ENCODE measurements at regions not wholly inside any gene's neighbourhood (a gene's known extent, or its start where the extent isn't known, plus 50 kb on each side); places are given as distances from the start of the nearest gene placed in this dataset.
"Not testable (repeated sequence)": the region's sequence is repeated elsewhere in the genome, so short reads cannot be mapped to it uniquely, and the experiment has no call there.

DNA sequence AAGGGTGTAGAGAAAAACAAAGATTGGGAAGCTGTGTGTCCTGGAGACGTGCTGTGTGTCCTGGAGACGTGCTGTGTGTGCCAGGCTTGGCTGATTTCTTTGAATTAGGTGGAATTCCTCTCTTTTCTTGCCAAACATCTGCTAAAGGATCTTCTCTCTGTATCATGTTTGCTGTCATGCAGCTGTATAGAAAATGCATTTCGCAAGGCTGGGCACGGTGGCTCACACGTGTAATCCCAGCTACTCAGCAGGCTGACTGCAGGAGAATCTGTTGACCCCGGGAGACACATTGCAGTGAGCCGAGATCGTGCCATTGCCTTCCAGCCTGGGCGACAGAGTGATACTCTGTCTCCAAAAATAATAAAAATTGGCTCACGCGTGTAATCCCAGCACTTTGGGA is 187.0 kb downstream of the CRLF2 start:
- no peak overlapping the region for H3K27ac ChIP-seq
- peaks cover 9% of the 10 kb centered on the region for H3K27me3 ChIP-seq
- H3K4me3 ChIP-seq, result no peak overlapping the region
- H3K4me1 ChIP-seq, result no peaks in the 10 kb centered on the region
- H3K36me3 ChIP-seq, result no peaks in the 10 kb centered on the region
- TF ChIP-seq EP300 (IDR thresholded peaks at IDR 0.05) (no peak), POLR2AphosphoS5 (IDR thresholded peaks at IDR 0.05) (no peak), POLR2A (IDR thresholded peaks at IDR 0.05) (no peak)
- TF ChIP-seq, protein P1, sequence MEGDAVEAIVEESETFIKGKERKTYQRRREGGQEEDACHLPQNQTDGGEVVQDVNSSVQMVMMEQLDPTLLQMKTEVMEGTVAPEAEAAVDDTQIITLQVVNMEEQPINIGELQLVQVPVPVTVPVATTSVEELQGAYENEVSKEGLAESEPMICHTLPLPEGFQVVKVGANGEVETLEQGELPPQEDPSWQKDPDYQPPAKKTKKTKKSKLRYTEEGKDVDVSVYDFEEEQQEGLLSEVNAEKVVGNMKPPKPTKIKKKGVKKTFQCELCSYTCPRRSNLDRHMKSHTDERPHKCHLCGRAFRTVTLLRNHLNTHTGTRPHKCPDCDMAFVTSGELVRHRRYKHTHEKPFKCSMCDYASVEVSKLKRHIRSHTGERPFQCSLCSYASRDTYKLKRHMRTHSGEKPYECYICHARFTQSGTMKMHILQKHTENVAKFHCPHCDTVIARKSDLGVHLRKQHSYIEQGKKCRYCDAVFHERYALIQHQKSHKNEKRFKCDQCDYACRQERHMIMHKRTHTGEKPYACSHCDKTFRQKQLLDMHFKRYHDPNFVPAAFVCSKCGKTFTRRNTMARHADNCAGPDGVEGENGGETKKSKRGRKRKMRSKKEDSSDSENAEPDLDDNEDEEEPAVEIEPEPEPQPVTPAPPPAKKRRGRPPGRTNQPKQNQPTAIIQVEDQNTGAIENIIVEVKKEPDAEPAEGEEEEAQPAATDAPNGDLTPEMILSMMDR (IDR thresholded peaks at IDR 0.05), result no peak
- no peak for ATAC-seq
- H3K9me3 ChIP-seq, result peaks cover 0 to 43% (median 3%) of the 10 kb centered on the region in 3 donors
- WGBS, 2 donors (ENCODE audit: low coverage in 1 of 2), result 56 to 81% methylated on average over 2 to 10 of the region's 11 CpGs

DNA sequence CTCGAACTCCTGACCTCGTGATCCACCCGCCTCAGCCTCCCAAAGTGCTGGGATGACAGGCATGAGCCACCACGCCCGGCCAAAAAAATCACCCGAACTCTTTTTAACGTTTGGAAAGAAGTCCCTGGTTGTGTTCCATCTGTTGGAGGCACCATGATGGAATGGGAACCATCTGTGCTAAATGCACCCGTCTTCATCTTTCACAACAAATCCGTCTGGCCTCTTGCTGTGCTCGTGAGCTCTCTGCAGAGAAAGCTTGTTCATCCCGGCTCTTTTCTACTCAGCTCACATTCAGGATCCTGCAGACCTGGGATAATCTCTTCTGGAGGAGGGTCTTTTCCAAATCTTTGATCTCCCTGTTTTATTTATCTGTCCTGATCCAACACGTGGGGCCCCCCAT is 188.8 kb downstream of the CRLF2 start:
- ATAC-seq, result no peak
- H3K4me3 ChIP-seq, result no peak overlapping the region
- H3K36me3 ChIP-seq, result no peaks in the 10 kb centered on the region
- H3K27me3 ChIP-seq, result peaks cover 4% of the 10 kb centered on the region
- TF ChIP-seq, protein P1 (IDR thresholded peaks at IDR 0.05), result no peak
- no peak for TF ChIP-seq EP300 (IDR thresholded peaks at IDR 0.05)
- no peak for TF ChIP-seq POLR2AphosphoS5 (IDR thresholded peaks at IDR 0.05)
- no peak for TF ChIP-seq POLR2A (IDR thresholded peaks at IDR 0.05)
- H3K27ac ChIP-seq, result no peak overlapping the region
- WGBS, 2 donors (ENCODE audit: low coverage in 1 of 2), result 30 to 52% methylated on average over 5 to 12 of the region's 12 CpGs
- no peaks in the 10 kb centered on the region for H3K4me1 ChIP-seq
- peaks cover 0 to 41% (median 3%) of the 10 kb centered on the region in 3 donors for H3K9me3 ChIP-seq

DNA sequence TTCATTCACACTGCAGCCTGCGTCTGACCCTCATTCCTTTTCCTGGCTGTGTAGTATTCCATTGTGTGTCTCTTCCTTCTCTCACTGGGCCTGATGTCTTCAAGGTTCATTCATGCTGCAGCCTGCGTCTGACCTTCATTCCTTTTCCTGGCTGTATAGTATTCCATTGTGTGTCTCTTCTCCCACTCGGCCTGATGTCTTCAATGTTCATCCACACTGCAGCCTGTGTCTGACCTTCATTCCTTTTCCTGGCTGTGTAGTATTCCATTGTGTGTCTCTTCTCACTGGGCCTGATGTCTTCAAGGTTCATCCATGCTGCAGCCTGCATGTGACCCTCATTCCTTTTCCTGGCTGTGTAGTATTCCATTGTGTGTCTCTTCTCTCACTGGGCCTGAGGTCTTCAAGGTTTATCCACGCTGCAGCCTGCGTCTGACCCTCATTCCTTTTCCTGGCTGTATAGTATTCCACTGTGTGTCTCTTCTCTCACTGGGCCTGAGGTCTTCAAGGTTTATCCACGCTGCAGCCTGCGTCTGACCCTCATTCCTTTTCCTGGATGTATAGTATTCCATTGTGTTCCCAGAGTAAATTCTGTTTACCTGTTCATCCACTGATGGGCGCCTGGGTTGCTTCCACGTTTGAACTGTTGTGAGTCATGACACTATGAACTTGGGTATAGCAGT is 191.0 kb downstream of the CRLF2 start:
- WGBS, 2 donors (ENCODE audit: low coverage in 1 of 2), result 86 to 88% methylated on average over 5 to 9 of the region's 9 CpGs
- H3K9me3 ChIP-seq, result peaks cover 0 to 46% (median 3%) of the 10 kb centered on the region in 3 donors

DNA sequence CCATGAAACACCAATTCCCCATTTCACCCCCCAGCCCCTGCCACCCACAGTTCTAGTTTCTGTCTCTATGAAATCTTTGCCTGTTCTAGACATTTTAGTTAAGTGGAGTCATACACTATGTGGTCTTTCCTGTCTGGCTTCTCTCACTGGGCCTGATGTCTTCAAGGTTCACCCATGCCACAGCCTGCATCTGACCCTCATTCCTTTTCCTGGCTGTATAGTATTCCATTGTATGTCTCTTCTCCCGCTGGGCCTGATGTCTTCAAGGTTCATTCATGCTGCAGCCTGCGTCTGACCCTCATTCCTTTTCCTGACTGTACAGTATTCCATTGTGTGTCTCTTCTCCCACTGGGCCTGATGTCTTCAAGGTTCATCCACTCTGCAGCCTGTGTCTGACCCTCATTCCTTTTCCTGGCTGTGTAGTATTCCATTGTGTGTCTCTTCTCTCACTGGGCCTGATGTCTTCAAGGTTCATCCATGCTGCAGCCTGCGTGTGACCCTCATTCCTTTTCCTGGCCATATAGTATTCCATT is 191.7 kb downstream of the CRLF2 start:
- WGBS, 2 donors (ENCODE audit: low coverage in 1 of 2), result 92 to 93% methylated on average over 3 of the region's 3 CpGs
- H3K27ac ChIP-seq, result no peak overlapping the region
- H3K9me3 ChIP-seq, result peaks cover 0 to 46% (median 3%) of the 10 kb centered on the region in 3 donors
- no peak for TF ChIP-seq POLR2A (IDR thresholded peaks at IDR 0.05)
- TF ChIP-seq POLR2AphosphoS5 (IDR thresholded peaks at IDR 0.05), result no peak
- TF ChIP-seq EP300 (IDR thresholded peaks at IDR 0.05), result no peak
- TF ChIP-seq, protein P1 (IDR thresholded peaks at IDR 0.05), result no peak
- no peaks in the 10 kb centered on the region for H3K4me1 ChIP-seq
- no peaks in the 10 kb centered on the region for H3K36me3 ChIP-seq
- no peak overlapping the region for H3K4me3 ChIP-seq
- H3K27me3 ChIP-seq, result peaks cover 4% of the 10 kb centered on the region
- ATAC-seq, result no peak

More for the DNA sequence above, 191.0 kb downstream of the CRLF2 start:
- H3K36me3 ChIP-seq, H3K27me3 ChIP-seq, ATAC-seq, H3K27ac ChIP-seq, H3K4me1 ChIP-seq, H3K4me3 ChIP-seq: not testable (repeated sequence)

DNA sequence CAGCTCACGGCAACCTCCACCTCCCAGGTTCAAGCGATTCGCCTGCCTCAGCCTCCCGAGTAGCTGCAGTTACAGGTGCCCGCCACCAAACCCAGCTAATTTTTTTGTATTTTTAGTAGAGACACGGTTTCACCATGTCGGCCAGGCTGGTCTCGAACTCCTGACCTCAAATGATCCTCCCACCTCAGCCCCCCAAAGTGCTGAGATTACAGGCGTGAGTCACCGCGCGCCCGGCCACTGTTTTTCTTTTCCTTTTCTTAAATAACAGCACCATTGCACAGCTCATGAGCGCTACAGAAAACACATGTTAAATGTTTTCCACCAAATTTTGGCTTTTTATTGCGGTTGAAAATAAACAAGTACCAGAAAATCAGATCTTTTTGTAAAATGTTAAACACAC is 195.5 kb downstream of the CRLF2 start:
- H3K9me3 ChIP-seq, result peaks cover 0 to 25% (median 3%) of the 10 kb centered on the region in 3 donors
- H3K4me1 ChIP-seq, H3K4me3 ChIP-seq, H3K27ac ChIP-seq, ATAC-seq, H3K27me3 ChIP-seq, H3K36me3 ChIP-seq: not testable (repeated sequence)
- 75 to 79% methylated on average over 11 to 14 of the region's 15 CpGs for WGBS, 2 donors (ENCODE audit: low coverage in 1 of 2)

DNA sequence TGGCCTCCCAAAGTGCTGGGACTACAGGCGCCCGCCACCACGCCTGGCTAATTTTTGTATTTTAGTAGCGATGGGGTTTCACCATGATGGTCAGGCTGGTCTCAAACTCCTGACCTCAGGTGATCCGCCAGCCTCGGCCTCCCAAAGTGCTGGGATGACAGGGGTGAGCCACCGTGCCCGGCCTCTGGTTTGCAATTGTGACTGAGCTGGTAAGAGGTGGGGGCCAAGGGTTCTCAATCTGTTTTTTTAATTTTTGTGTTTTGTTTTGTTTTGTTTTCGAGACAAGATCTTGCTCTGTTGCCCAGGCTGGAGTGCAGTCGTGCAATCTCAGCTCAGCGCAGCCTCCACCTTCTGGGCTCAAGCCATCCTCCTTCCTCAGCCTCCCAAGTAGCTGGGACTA is 196.2 kb downstream of the CRLF2 start:
- not testable (repeated sequence) for H3K4me3 ChIP-seq, H3K36me3 ChIP-seq, H3K27ac ChIP-seq, H3K27me3 ChIP-seq, H3K4me1 ChIP-seq, ATAC-seq
- H3K9me3 ChIP-seq, result peaks cover 0 to 19% (median 3%) of the 10 kb centered on the region in 3 donors
- 91 to 100% methylated on average over 1 to 7 of the region's 11 CpGs for WGBS, 2 donors (ENCODE audit: low coverage in 1 of 2)

Data from gastroesophageal sphincter (tissue), 4 donors.